OCI-M2 (cell line): ENCODE measurements at regions not wholly inside any gene's neighbourhood (a gene's known extent, or its start where the extent isn't known, plus 50 kb on each side); places are given as distances from the start of the nearest gene placed in this dataset.

ENCODE experiments used
- DNase-seq: peaks from one replicate; lab custom pipeline; 2025; ENCODE audit not compliant: unreplicated experiment; lab: John Stamatoyannopoulos, UW

DNA sequence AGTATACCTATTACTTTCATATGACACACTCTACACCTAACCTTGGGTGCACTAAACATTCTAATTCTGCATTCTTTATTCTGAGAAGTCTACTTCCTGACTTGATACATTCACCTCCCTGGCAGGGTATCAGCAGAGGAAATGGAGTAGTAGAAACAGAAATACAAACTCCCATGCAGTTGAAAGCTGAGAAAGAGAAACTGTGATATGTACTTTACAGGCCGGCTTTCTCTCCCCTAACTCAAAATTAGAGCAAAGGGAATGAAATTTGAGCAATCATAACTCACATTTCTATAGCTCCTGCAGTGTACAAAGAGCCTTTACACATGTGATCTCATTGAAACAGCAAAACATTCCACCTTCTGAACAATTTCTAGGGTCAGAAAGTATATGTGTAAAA is 135.5 kb upstream of the COL8A1 start:
- DNase-seq = no peak

DNA sequence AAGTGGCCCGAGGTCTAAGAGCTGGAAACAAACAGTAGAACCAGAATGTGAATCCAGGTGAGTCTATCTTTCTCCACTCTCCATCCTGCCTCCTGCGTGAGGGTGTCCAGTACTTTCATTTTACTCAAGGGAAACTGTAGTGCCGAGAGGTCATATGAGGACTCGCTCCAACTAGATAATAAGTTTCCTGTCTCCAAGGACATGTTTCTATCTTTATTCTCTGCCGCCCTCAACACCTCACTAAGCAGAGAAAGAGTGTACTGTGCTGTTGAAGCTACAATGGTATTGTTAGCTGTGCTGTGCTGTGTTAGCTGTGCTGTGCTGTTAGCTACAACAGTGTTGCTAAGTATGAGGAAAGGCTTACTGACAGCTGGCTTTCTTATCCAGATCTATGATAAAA is 137.9 kb upstream of the COL8A1 start:
- DNase-seq = no peak

DNA sequence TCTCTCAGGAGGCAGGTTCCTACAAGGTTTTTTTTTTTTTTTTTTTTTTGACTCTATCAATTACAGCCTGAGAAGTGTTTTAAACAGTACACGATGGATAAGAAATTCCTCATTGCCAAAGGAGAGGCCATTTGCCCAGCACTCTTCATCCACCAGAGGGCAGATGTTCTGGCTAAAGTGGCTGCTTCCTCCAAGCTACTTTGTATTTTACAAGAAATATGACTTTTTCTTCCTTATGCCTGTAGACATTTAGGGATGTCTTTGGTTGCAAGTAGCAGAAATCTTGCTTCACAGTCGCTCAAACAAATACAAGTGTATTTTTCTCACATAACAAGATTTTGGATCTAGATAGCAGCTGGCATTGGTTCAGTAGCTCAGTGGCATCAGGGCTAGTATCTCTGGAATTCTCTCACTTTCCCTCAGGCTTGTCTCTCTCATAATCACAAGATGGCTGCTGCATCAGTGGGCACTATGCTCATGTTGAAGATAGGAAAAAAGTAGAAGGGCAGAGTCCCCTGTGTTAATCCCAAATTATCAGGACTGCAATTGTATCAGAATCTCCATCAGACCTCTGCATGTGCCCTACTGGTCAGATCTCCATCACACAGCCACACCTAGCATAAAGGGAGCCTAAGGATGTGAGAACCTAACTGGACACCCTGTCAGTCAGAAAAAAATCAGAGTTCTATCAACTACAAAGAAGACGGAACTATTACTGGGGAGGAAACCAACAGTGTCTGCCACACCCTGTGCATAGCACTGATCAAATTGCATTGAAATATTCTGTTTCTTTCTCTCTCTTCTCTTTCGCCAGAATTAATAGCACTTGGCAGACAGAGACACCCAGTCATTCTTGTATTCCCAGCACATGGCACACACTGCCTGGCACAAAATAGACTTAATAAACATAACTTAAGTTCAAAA is 138.9 kb upstream of the COL8A1 start:
- no peak for DNase-seq

DNA sequence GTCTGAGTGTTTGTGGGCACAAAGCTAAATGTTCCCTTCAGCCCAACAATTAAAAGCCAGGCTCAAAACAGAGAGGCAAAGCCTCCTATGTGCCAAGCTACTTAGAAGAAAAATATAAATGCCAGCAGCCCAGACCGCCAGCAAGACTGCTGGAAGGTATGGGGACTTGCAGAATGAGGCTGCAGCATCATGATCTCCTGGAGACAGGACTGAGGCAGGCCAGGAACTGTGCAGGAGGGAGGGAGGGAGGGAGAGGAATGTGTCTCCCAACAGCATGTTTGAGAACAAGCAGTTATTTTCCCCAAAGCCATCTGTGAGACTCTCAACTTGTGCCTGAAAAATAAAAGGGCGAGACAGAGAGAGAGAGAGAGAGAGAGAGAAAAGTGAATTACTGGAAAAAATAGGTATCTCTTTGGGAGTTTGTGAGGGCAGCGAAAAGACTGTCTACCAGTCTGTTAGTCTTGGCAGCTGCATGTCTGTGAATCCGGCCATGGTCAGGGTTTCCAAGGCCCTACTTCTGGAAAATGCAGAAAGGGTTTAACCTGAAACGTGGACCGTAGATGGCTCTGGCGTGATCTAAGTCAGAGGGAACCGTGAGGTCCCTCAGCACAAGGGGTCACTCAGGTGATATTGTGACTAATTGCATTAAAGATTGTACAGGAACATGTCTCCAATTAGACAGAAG is 139.7 kb upstream of the COL8A1 start:
- no peak for DNase-seq

DNA sequence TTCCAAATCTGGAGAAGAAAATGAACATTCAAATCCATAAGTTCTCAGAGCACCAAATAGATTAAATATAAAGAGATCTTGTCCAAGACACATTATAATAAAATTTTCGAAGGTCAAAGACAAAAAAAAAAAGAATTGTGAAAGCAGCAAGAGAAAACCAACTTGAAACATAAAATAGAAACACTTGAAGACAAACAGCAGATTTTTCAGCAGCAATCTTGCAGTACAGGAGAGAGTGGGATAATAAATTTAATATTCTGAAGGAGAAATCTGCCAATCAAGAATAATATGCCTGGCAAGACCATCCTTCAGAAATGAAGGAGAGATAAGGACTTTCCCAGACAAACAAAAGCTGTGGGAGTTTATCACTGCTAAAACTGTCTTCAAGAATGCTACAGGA is 150.5 kb upstream of the COL8A1 start:
- DNase-seq = no peak

DNA sequence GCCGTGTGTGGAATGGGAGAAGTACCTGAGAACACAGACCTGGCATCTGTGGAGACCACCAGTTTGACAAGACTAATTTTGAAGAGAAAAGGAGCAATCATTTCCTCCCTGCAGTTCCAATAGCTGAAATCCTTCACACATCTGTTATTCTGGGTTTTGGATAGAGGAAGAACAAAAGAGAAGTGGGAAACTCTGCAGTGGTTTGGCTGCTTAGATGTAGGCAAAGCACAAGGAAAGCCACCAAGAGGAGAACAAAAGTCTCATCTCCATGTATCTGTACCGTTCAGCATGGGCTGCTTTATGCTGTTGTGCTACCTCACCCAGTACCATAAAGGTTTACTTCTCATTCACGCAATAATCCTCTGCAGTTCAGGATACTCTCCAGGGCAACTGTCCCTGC is 153.1 kb upstream of the COL8A1 start:
- DNase-seq = no peak

DNA sequence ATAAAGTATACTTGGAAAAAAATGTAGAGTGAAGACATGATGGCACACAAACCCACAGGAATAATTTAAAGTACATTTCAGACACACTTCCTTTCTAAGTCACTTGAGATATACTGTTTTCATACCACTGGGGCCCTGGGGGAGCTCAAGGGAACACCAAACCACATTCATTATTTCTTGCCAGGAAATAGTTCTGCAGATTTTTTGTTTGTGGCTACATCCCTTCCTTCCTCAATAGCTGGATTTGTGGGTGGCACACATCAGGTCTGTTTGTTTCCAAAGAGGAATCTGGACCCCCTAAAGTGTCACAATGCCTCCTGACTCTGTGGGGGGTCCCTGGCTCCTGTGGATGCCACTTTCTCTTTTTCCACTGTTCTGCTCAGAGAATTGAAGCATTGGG is 153.5 kb upstream of the COL8A1 start:
- no peak for DNase-seq

DNA sequence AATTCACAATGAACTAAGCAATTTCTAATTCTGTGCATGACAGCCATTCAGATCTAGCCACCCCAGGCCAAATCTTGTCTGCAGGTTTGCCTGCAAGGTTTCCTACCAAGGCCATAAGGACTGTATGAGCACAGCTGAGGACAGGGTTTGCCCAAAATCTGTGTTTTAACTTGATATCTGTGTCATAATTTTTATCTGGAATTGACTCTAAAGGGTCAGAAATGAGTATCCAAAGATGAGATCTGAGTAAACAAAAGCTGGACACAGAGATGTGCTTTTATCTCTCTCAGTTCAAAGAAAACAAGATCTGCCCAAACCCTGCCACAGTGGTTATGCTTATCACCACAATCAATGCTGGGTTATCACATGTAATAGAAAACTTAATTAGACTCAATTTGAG is 154.6 kb upstream of the COL8A1 start:
- no peak for DNase-seq

DNA sequence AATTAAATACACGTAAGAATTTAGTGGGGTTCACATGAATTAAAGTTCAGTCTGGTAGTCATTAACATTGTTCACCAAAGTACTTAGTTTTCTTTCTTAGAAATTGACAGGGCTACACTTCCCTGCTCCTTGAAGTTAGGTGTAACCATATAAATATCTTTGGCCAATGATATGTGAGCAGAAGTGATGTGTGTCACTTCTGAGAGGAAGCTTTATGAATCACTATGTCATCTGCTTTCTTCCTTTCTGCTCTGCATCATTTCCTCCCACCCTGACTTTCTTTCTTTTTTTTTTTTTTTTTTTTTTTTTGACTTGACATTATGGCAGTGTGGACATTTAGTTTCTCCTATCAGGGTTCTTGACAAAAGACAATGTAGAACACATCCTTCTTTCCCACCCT is 156.2 kb upstream of the COL8A1 start:
- DNase-seq = no peak

DNA sequence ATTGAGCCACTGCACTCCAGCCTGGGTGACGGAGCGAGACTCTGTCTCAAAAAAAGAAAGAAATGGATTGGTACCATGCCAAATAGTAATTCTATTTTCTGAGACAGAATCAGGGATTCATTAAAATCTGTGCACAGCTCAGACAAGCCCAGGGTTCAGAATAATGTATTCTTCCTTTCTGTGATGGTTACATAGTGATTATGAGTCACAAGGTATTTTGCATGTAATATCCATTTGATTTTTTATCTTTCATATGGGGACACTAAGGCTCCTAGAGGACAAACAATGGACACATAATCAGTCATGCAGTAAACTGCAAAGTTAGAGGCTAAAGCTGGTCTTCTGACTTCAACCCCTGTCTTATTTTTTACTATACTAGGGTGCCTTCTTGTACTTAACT is 156.8 kb upstream of the COL8A1 start:
- DNase-seq = no peak

DNA sequence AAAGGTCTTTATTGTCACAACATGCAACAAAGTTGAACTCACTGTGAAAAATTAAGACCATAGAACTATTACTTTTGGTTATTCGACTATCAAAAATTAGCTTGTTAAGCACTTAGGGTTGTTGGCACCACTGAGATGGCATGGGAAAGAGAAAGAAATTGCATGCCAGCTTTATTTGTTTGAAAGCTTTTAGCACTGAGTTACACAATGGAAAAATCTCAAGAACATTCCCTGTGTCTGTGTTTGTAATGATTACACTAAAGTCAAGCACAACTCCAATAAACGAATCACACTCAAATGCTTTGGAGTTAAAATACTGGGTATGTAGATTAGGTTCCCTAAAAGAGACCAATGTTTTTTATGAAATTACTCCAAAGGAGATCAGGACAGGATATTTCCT is 158.6 kb upstream of the COL8A1 start:
- DNase-seq = no peak

DNA sequence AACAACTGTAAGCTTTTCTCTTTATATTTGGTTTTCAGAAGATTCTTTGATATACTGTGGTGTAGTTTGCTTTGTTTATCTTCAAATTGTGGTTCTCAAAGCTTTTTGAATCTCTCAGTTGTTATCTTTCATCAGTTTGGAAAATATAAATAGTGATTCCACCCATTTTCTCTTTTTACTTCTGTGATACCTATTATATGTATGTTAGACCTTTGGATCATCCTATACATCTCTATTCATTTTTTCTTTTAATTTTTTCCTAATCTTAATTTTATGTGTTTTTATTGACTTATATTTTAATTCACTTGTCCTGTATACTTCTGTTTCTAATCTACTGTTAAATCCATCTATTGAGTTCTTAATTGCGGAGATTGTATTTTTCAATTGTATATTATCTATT is 160.7 kb upstream of the COL8A1 start:
- no peak for DNase-seq

DNA sequence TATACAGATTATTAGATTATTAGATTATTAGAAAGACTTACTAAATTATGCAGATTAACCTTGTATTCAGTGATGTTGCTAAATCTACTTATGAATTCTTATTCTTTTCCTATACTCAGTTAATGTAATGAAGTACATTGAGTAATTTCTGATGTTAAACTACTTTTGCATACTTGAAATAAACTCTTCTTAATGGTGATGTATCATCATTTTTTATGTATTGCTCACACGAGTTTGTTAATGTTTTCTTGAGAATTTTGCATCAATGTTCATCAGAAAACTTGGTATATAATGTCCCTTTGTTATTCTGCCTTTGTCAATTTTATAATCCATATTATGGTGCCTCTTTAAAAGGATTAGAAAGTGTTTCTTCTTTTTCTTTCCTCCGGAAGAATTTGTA is 163.2 kb upstream of the COL8A1 start:
- DNase-seq = no peak

DNA sequence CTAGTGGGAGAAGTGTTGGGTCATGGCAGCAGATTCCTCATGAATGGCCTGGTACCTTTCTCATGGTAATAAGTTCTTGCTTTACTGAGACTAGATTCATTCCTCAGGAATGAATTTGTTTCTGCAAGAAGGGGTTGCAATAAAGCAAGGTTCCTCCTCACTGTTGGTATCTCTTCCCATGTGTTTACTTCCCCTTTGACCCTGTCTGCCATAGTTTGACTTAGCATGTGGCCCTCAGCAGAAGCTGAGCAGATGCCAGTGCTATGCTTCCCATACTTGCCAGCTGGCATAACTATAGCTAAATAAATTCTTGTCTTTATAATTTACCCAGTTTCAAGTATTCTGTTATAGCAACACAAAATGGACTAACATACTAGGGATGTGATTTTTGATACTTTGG is 163.6 kb upstream of the COL8A1 start:
- no peak for DNase-seq

DNA sequence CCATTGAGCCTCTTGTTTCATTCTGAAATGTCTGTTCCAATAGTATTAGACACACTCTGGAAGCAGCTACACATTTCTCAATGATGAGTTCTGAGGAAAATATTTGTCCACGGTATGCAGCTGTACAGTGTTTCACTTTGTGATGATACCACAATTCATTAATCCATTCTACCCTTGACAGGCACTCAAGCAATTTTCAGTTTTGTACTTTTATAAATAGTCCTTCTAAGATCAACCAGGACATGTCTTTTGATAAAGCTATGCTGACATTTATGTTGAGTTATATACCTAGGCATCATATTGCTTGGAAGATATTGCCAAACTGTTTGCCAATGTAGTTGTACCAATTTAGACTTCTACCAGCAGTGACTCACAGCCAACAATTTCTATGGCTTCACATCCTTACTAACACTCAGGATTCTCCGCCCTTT is 165.1 kb upstream of the COL8A1 start:
- DNase-seq = no peak

DNA sequence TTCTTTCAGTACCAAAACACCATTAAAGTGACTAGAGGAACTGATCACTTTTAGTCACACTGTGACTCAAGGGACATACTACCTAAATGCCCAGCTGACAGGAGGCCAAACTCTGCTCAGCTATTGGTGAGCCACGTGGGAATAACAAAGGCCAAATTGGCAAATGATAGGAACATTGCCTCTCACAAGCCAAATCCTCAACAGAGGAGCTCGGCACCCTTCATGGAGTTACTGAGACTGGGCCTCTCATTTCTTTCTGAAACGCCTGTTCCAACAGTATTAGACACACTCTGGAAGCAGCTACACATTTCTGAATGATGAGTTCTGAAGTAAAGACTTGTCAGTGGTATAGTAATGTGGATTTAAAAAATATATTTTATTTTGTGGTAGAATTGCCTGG is 166.0 kb upstream of the COL8A1 start:
- DNase-seq = no peak

DNA sequence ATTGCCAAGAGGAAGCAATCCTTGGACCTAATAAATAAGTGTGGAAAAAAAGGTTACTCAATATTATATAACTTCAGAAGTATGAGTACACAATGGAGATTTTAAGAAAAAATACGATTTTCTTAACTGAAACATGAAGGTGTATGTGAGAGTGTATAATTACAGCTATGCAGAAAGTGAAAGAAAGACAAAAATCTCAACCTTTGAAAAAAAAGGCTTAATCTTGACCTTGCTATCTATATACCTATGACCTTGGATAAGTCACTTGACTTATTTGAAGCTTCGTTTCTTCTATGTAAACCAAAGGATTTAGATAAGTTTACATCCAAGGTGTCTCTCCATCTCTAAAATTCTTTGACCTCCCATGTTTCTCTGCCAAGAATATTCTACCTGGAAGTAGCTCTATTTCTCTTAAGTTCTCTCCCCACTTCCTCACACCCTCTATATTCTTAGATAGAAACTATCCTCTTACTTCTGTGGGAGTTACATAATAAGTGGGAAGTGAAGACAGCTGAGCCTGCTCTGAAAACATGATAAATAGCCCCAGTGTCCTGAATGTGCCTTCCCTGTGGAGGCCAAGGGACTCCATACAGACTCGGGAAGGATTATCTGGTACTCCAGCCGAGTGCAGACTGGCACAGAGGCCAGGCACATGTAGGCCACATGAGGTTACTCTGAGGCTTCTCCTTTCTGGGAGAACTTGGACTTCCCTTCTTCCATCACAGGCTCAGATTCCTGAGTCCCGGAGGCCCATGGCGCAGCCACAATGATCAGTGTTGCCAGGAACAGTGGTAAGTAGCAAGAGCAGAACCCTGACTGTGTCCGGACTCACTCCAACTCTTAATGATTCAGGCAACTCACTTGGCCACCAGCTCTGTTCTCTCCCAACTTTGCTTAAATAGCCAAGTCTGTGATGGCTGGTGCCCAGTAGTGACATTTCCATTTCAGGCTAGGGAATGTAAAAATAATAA is 166.8 kb upstream of the COL8A1 start:
- DNase-seq = no peak

DNA sequence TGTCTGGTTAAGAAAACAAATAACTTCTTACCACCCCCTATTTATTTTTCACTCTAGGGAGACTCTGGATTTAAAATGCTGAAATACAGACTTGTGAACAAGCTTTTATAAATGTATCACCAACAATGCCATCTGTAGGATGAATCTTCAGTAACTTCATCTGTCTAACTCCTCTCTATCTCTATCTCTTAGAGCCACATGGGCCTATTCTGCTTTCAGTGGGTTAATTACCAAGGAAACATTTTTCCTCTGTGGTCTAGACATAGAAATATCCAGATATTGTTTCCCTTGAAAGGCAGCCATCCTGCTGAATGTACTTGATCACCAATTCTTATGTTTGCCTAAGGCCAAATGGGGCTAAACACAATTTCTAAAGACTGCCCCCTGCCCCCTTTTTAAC is 167.6 kb upstream of the COL8A1 start:
- no peak for DNase-seq

DNA sequence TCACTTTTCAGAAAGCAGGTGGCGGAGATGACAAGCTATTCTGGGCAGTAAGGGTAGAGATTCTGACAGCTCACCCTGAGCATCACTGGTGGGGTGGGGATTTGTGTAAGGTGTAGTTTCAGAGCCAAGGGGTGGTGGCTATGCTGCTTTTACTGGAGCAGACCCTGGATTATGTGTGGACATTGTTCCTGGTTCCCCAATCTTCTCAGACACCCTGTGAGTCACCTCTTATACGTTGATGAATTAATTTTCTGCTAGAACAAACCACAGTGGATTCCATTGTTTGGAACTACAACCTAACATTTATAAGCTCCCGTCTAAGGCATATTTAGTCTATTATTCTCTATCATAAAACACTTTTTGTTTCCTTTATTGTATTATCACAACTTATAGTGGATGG is 169.5 kb upstream of the COL8A1 start:
- no peak for DNase-seq

DNA sequence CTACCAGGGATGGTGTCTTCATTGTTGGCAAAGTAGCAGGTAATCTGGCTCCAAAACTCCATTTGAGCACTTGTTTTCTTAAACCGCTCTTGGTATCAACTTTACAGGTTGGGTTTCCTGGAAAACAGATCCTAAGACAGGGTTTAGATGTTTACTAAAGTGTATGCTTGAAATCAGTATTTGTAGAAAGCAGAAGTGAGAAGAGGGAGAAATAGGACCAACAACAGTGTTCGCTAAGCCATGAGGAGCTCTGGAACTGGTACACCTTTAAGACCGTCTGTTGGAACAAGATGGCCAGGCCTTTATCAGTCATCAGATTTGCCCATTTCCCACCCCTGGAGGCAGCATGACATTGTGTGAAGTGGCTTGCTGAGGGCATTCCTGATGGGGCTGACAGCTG is 171.0 kb upstream of the COL8A1 start:
- DNase-seq = no peak

DNA sequence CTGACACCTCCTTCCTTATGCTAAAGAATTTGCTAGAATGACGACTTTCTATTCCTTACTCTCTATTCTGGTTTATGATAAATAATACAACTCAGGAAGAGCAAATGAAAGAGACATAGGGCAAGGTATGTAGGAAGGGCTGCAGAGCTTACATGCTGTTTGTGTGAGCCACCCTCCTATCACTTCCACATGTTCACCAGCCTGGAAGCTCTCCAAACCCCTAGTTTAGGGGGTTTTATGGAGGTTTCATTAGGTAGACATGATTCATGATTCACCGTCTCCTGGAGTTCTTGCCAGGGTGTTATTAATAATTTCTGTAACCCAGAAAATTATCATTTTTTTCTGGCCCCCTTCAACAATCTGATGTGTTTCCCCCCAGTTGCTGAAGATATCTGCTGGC is 172.1 kb upstream of the COL8A1 start:
- DNase-seq = no peak
